Breast epithelium (tissue), 3 donors: ENCODE measurements at regions not wholly inside any gene's neighbourhood (a gene's known extent, or its start where the extent isn't known, plus 50 kb on each side); places are given as distances from the start of the nearest gene placed in this dataset.

Experiments
- CTCF ChIP-seq, 3 donors: fragments of 450-650 bp; IDR thresholded peaks; one replicate each; pipeline ENCODE4 v1.5.1; 2016 to 2017; ENCODE audit warnings: antibody characterized with exemption in 3 of 3, mild to moderate bottlenecking in 3 of 3, moderate library complexity in 3 of 3
- POLR2A ChIP-seq: fragments of 450-650 bp; IDR thresholded peaks from one replicate; pipeline ENCODE4 v1.6.1; 2016; ENCODE audit warnings: antibody characterized with exemption, mild to moderate bottlenecking, moderate library complexity

DNA sequence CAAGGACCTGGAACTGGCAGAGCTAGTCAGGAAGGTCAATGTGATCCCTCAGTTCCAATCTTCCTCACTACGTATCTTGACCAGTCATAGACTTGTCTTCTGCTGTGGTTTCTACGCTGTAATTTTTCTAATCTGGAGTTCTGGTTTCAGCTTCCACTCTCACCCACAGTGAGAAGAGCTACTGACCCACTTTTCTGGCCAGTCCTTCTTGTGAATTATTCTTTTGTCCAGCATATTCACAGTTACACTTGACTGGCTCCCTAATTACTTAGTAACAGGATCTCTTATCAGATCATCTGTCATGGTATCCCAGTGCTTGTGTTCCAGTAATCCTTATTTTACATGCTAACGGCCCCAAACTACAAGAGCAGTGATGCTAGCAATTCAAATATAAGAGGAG is 72.4 kb upstream of the MME start:
- TF ChIP-seq CTCF (IDR thresholded peaks at IDR 0.05) (no peak), POLR2A (no peak)
